Daoy (cell line): ENCODE measurements at regions not wholly inside any gene's neighbourhood (a gene's known extent, or its start where the extent isn't known, plus 50 kb on each side); places are given as distances from the start of the nearest gene placed in this dataset.

Experiments
- DNase-seq: peaks from one replicate; pipeline ENCODE4 v3.0.0-alpha.2; 2015; ENCODE audit warnings: low read depth

- DNase-seq: no peak
Observed at GRCh38 chr3:76694063-76694462, 345.8 kb upstream of the ROBO2 start.

GRCh38 chr3:76698136-76698706 lies 341.7 kb upstream of the ROBO2 start:
- DNase-seq: no peak

DNA sequence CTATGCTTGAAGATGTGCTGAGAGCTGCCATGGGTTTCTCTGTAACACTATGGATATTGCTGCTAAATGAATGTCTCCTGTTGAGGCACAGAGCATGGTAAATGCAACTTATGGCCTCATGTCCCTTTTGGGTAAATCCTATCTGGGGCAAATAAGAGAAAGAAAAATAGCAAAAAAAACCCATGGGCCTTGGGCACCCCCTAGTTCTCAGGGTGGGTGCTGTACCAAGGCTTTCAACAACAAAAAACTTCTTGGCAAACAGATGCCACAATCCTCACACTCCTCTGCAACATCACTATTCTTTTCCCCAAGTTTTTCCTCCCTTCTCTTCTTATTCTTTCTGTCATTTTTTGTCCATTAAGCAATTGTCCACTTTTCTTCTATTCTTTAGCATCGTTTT lies 340.1 kb upstream of the ROBO2 start:
- DNase-seq: no peak

GRCh38 chr3:76700323-76700722 lies 339.6 kb upstream of the ROBO2 start:
- no peak for DNase-seq

GRCh38 chr3:76702676-76703075 lies 337.2 kb upstream of the ROBO2 start:
- DNase-seq: no peak

- no peak for DNase-seq
Observed at GRCh38 chr3:76715426-76715825, 324.5 kb upstream of the ROBO2 start.

- no peak for DNase-seq
Observed at GRCh38 chr3:76723366-76723765, 316.5 kb upstream of the ROBO2 start.

- no peak for DNase-seq
Observed at GRCh38 chr3:76724075-76724474, 315.8 kb upstream of the ROBO2 start.

DNA sequence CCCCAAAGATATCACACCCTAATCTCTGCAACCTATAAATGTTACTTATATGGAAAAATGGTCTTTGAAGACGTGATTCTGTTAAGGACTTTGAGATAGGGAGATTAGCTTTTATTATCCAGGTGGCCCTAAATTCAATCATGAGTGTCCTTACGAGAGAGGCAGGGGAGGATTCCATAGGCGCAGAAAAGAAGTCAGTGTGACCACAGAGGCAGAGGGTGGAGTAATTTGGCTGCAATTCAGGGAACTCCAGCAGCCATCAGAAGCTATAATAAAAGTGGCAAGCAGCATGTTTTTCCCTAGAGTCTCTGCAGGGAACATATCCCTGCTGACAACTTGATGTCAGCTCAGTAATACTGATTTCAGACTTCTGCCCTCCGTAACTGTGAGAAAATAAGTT lies 315.2 kb upstream of the ROBO2 start:
- DNase-seq: no peak

- DNase-seq: no peak
Observed at GRCh38 chr3:76726034-76726433, 313.9 kb upstream of the ROBO2 start.

- no peak for DNase-seq
Observed at GRCh38 chr3:76728426-76728825, 311.5 kb upstream of the ROBO2 start.

- no peak for DNase-seq
Observed at GRCh38 chr3:76731471-76731870, 308.4 kb upstream of the ROBO2 start.

DNA sequence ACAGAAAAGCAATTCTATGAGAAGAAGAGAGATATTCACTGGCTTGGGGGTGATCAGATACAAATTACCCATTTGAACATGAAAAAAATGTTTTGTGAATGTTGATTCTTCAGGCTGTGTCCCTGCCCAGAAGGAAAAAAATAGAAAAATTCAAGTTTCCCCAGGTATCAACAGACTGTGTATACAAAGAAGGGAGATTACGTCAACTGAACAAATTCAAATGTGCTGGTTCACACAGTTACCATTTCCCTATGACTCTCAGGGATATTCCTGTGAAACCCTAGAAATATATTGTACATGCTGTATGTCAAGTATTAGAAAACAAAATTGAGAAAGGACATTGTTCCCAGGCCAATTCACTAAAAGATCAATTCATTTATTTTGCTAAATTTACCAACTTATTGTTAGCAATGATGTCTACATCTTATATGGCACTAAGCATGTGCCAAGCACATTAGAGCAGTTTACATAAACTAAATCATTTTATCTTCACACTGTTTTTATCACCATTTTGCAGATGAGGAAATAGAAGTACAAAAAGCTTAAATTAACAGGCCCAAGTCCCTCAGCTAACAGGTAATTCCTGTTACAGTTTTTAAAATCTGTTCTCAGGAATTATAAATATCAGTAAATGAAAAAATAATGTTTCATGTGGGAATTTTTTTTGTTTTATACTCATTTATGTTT lies 306.7 kb upstream of the ROBO2 start:
- no peak for DNase-seq

DNA sequence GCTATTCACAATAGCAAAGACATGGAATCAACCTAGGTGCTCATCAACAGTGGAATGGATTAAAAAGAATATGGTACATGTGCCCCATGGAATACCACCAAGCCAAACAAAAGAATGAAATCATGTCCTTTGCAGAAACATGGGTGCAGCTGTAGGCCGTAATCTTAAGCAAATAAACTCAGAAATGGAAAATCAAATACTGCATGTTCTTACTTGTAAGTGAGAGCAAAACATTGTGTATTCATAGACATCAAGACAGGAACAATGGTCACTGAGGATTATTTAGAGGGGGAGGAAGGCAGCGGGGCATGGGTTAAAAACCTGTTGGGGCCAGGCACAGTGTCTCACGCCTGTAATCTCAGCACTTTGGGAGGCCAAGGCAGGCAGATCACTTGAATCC lies 304.7 kb upstream of the ROBO2 start:
- DNase-seq: no peak

- DNase-seq: no peak
Observed at GRCh38 chr3:76753599-76753998, 286.3 kb upstream of the ROBO2 start.

DNA sequence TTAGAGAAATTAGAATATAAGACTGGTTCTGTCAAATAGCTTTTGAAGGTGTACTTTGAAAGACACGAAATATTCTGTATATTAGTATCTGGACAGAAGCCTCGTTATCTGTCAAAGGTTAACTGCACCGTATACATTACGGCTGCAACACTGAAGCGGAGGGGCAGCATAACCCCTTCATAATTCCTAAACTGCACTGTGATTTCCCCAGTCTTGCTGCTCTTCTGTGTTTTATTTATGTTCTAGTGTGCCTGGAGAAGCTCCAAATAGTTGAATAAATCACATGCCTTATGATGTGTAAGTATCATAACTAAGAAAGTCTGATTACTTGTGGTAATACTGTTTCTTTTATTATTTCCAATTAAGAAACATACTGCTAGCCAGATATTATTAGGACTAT lies 285.7 kb upstream of the ROBO2 start:
- DNase-seq: no peak

DNA sequence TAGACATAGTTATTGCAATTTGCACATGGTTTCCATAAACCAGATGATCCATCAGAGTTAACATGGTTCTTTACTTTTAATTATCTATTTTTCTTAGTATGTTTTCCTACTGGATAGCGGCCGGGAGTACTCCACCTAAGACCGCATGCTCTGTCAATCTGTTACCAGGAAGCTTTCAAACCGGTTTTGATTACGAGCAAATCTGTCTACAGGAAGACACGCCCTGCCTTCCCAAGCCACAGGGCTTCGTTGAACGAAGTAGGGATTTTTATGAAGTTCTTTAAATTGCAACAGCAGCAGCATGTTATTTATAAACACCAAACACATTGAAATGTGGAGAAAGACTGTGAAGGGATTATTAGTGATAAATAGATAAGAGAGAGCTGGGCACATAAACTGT lies 283.3 kb upstream of the ROBO2 start:
- DNase-seq: no peak

DNA sequence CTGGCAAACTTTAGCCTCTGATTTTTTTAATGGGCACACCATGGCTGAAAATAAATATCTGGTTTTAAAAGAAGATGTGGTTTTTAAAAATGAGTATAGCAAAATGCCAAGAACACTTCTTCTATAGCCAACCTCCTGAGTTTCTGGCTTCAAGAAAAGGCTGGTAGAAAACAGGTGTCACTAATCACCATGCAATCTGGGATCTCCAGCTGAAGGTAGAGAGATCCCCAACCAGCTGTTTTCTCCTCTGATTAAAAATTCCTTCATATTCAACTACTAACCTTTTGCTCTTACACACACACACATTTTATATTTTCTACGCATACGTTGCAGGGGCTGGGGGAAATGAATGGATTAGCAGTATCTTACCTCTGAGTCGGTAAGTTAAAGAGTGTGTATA lies 279.6 kb upstream of the ROBO2 start:
- no peak for DNase-seq

GRCh38 chr3:76765511-76765910 lies 274.4 kb upstream of the ROBO2 start:
- no peak for DNase-seq

GRCh38 chr3:76768912-76769311 lies 271.0 kb upstream of the ROBO2 start:
- DNase-seq: no peak

- DNase-seq: no peak
Observed at GRCh38 chr3:76776927-76777326, 263.0 kb upstream of the ROBO2 start.

DNA sequence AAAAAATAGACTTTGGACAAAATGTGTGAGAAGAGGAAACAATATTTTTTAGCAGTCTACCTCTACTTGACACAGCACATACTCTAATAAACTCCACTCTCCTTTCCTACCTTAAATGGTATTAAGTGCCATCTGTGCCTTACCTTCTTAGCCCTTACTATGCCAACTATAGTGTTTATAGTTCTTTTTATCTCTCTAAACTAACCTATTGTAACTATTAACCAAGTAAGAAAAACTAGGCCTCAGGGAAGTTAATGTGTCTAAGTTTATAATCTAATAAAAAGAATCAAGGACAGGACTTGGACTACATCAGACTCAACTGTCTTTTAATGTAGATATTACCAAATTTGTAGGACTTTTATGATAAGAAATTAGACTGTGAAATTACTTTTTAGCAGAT lies 251.7 kb upstream of the ROBO2 start:
- DNase-seq: no peak

DNA sequence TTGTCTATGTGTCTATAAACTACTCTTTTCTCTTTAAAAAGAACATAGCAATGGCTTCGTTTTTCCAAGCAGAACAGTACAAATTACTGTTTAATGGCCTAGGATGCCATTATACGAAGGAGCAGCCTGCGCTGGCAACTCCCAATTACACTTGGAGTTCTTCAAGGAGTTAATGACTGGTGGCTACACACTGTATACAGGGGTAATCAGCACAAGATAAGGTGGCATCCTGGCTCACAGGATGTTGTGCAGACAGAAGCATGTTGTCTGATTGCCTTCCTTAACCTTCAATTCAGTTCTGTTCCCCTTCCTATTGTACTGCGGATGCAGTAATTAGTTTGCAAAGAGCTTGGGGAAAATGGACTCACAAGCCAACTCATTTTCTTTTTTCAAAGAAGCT lies 250.7 kb upstream of the ROBO2 start:
- DNase-seq: no peak

DNA sequence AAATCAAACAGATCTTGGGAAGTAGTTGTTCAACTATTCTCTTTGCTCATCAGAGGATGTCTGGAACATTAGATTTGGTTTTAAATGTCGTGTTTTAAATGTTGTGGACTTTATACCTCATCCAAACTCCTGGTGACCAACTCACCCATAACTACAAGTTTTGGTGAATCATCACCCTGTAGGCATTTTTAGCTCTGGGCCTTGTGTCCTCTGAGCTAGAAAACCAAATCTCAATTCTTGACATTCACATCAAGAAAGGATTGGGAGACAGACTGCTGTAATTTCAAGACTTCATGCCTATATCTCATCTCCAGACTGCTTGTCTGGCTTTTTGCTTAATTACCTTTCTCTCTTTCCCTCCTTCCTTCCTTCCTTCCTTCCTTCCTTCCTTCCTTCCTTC lies 228.5 kb upstream of the ROBO2 start:
- no peak for DNase-seq
